ENCODE measurements at regions not wholly inside any gene's neighbourhood (a gene's known extent, or its start where the extent isn't known, plus 50 kb on each side); places are given as distances from the start of the nearest gene placed in this dataset.

DNA sequence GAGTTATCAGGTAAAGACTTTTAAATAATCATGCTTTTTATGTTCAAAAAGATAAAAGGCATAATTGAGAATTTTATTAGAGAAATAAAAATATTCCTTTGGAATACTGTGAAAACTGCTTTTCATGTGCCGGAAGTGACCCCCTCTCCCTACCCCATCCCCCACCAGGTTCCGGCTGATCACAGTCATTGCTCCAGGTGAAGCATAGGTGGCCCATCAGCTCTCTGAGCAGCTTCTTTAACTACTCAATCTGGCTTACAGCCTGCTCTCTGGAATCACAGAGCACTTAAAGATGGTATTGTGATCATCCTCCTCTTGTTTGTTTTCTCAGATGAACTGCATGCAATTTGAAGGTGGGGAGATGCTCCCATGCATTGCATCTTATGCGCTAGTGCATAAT is 257.7 kb downstream of the EN1 start:
- Histone ChIP-seq H3K36me3 (no peaks in the 10 kb centered on the region), H3K4me1 (no peaks in the 10 kb centered on the region), H3K9me3 (no peaks in the 10 kb centered on the region), H3K27ac (no peak overlapping the region), H3K4me3 (no peak overlapping the region), H3K27me3 (no peaks in the 10 kb centered on the region)
- in situ Hi-C loops (cut with MboI; ENCODE audit: low sequenced_read_pairs in 4 of 4) (no loop called here), intact Hi-C loops (cut with DNase I; ENCODE audit: low total_unique reads) (loop anchor here (10.0 kb wide), 2 partner anchors 155 to 365 kb away; no protein-coding TSS in a partner anchor)
- TF ChIP-seq, protein P1, sequence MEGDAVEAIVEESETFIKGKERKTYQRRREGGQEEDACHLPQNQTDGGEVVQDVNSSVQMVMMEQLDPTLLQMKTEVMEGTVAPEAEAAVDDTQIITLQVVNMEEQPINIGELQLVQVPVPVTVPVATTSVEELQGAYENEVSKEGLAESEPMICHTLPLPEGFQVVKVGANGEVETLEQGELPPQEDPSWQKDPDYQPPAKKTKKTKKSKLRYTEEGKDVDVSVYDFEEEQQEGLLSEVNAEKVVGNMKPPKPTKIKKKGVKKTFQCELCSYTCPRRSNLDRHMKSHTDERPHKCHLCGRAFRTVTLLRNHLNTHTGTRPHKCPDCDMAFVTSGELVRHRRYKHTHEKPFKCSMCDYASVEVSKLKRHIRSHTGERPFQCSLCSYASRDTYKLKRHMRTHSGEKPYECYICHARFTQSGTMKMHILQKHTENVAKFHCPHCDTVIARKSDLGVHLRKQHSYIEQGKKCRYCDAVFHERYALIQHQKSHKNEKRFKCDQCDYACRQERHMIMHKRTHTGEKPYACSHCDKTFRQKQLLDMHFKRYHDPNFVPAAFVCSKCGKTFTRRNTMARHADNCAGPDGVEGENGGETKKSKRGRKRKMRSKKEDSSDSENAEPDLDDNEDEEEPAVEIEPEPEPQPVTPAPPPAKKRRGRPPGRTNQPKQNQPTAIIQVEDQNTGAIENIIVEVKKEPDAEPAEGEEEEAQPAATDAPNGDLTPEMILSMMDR (IDR thresholded peaks at IDR 0.05 in 4 of 5, conservative IDR thresholded peaks at IDR 0.05 in 1 of 5), result no peak
- no peak for TF ChIP-seq POLR2A (IDR thresholded peaks at IDR 0.05)
- no peak for DNase-seq
- no peak for ATAC-seq

DNA sequence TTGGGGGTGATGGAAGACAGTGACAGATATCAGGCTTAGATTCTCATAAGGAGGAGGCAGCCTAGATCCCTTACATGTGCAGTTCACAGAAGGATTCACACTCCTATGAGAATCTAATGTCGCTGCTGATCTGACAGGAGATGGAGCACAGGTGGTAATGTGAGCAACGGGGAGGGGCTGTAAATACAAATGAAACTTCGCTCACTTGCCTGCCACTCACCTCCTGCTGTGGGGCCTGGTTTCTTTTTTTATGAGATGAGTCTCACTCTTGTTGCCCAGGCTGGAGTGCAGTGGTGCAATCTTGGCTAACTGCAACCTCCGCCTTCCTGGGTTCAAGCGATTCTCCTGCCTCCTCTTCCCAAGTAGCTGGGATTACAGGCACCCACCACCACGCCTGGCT is 258.6 kb downstream of the EN1 start:
- intact Hi-C loops (cut with DNase I; ENCODE audit: low total_unique reads) (loop anchor here (10.0 kb wide), 2 partner anchors 156 to 364 kb away; no protein-coding TSS in a partner anchor), in situ Hi-C loops (cut with MboI; ENCODE audit: low sequenced_read_pairs in 4 of 4) (no loop called here)
- no peaks in the 10 kb centered on the region for H3K4me1 ChIP-seq
- DNase-seq (no peak), ATAC-seq (no peak)
- H3K9me3 ChIP-seq, result no peaks in the 10 kb centered on the region
- no peak overlapping the region for H3K4me3 ChIP-seq
- H3K36me3 ChIP-seq, result no peaks in the 10 kb centered on the region
- no peak overlapping the region for H3K27ac ChIP-seq
- H3K27me3 ChIP-seq, result no peaks in the 10 kb centered on the region
- TF ChIP-seq, protein P1 (IDR thresholded peaks at IDR 0.05 in 4 of 5, conservative IDR thresholded peaks at IDR 0.05 in 1 of 5), result no peak
- TF ChIP-seq POLR2A (IDR thresholded peaks at IDR 0.05), result no peak

DNA sequence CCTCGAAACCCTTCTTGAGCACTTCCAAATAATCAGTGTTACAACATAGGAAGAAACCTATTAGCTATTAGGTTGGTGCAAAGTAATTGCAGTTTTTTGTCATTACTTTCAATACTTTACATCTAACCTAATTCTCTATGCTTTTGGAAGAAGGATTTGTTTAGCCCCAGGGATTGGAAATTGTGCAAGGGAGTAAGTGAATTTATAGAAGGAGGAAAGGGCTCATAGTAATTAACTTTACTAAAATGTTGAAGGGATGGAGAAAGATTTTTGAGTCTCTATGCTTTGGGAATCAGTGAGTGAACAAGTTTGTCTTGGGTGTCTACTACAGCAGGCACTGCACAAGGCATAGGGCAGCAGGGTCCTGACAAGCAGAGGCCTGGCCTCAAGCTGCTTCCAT is 261.1 kb downstream of the EN1 start:
- Histone ChIP-seq H3K4me1 (peaks cover 0 to 5% of the 10 kb centered on the region in 2 donors), H3K36me3 (no peaks in the 10 kb centered on the region), H3K4me3 (no peak overlapping the region), H3K27ac (no peak overlapping the region), H3K9me3 (no peaks in the 10 kb centered on the region), H3K27me3 (no peaks in the 10 kb centered on the region)
- in situ Hi-C loops (cut with MboI; ENCODE audit: low sequenced_read_pairs in 4 of 4) (no loop called here), intact Hi-C loops (cut with DNase I; ENCODE audit: low total_unique reads) (loop anchor here (10.0 kb wide), 2 partner anchors 158 to 362 kb away; no protein-coding TSS in a partner anchor)
- DNase-seq (no peak), ATAC-seq (no peak)
- TF ChIP-seq, protein P1 (IDR thresholded peaks at IDR 0.05 in 4 of 5, conservative IDR thresholded peaks at IDR 0.05 in 1 of 5), result no peak
- TF ChIP-seq POLR2A (IDR thresholded peaks at IDR 0.05), result no peak

DNA sequence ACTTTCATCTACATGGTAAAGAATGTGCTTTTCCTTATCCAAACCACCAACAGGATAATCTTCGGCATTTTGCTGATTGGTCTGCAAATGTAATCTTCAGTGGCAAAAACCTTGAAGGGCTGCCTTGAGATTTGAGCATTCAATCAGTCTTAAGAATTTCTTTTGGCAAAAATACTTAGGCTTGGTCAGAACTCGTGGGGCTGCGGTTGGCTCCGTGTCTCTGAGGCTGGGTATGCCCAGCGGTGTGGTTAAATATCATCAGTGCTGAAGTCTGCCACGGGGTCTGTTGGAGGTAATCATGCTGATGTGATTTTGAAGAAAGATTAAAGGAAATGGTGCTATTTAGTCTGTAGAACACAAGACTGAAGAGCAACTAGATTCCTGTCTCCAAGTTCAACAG is 262.6 kb downstream of the EN1 start:
- no peak for DNase-seq
- in situ Hi-C loops (cut with MboI; ENCODE audit: low sequenced_read_pairs in 4 of 4) (no loop called here), intact Hi-C loops (cut with DNase I; ENCODE audit: low total_unique reads) (loop anchor here (10.0 kb wide), 2 partner anchors 160 to 360 kb away; no protein-coding TSS in a partner anchor)
- no peaks in the 10 kb centered on the region for H3K9me3 ChIP-seq
- TF ChIP-seq, protein P1 (IDR thresholded peaks at IDR 0.05 in 4 of 5, conservative IDR thresholded peaks at IDR 0.05 in 1 of 5), result no peak
- TF ChIP-seq POLR2A (IDR thresholded peaks at IDR 0.05), result no peak
- H3K36me3 ChIP-seq, result no peaks in the 10 kb centered on the region
- H3K27ac ChIP-seq, result no peak overlapping the region
- H3K27me3 ChIP-seq, result no peaks in the 10 kb centered on the region
- peaks cover 6 to 13% of the 10 kb centered on the region in 2 donors for H3K4me1 ChIP-seq
- no peak overlapping the region for H3K4me3 ChIP-seq
- no peak for ATAC-seq
